A549 (cell line): ENCODE measurements at regions not wholly inside any gene's neighbourhood (a gene's known extent, or its start where the extent isn't known, plus 50 kb on each side); places are given as distances from the start of the nearest gene placed in this dataset.

Source experiments
- ATAC-seq, 2 experiments: fragments of 200-7000 bp in 1 of 2; fragments of >200 bp in 1 of 2; cut with Nextera tagmentation in 1 of 2; cut with Tn5 transposase in 1 of 2; 3 replicates each; pipeline versions ENCODE4 v1.8.0 to v1.9.1; 2018 to 2020; ENCODE audit warnings: mild to moderate bottlenecking in 1 of 2, moderate library complexity in 1 of 2
- CTCF ChIA-PET: fragments of 300-600 bp; sonication (Branson Sonifier 250); formaldehyde crosslinking; extraction: SDS; loops from one replicate; lab custom pipeline; 2021; ENCODE audit warnings: antibody characterized with exemption, inconsistent platforms; lab: Yijun Ruan, JAX
- POLR2A ChIA-PET: fragments of 350-600 bp; formaldehyde crosslinking; extraction: SDS; loops from one replicate; lab custom pipeline; 2021; ENCODE audit warnings: antibody characterized with exemption, inconsistent platforms; lab: Yijun Ruan, JAX
- DNase-seq, 2 experiments: peaks; one replicate each; pipeline versions ENCODE4 v3.0.0 to v3.0.0-alpha.2; 2011 to 2016; ENCODE audit warnings: low read depth in 1 of 2, low spot score in 1 of 2
- FAIRE-seq: peaks from 2 replicates; lab custom pipeline; 2011; peaks lifted over from hg19 to GRCh38; lab: Jason Lieb, UNC
- H3K27ac ChIP-seq, 2 experiments: fragments of >200 bp; sonication (Bioruptor Twin); formaldehyde crosslinking; 3 replicates each; pipeline ENCODE4 v1.5.1; 2016 to 2017
- H3K4me1 ChIP-seq: fragments of >200 bp; sonication (Bioruptor Twin); formaldehyde crosslinking; 3 replicates; pipeline ENCODE4 v1.6.1; 2016
- H3K4me2 ChIP-seq: fragments of >200 bp; sonication (Bioruptor Twin); formaldehyde crosslinking; 3 replicates; pipeline ENCODE4 v1.6.1; 2016
- H3K4me3 ChIP-seq: fragments of >200 bp; sonication (Bioruptor Twin); formaldehyde crosslinking; 3 replicates; pipeline ENCODE4 v1.5.1; 2016
- H3K9me3 ChIP-seq: fragments of >200 bp; sonication (Bioruptor Twin); formaldehyde crosslinking; 3 replicates; pipeline ENCODE4 v1.6.1; 2016
- BHLHE40 ChIP-seq: IDR thresholded peaks from 2 replicates; pipeline ENCODE4 v1.6.1; 2012; ENCODE audit warnings: low read depth, low read length, inconsistent platforms
- EHF ChIP-seq: fragments of 250-450 bp; sonication (Bioruptor Pico); IDR thresholded peaks from 2 replicates; pipeline ENCODE4 v1.5.0; 2020; ENCODE audit warnings: mild to moderate bottlenecking
- EHMT2 ChIP-seq: fragments of 200-600 bp; sonication (generic); IDR thresholded peaks from 2 replicates; pipeline ENCODE4 v1.6.1; 2016; ENCODE audit warnings: antibody characterized with exemption, low read depth, mild to moderate bottlenecking, moderate library complexity
- EP300 ChIP-seq, 2 experiments: fragments of >200 bp; sonication (Bioruptor Twin); formaldehyde crosslinking; IDR thresholded peaks; 2 replicates in 1 of 2; 3 replicates in 1 of 2; pipeline ENCODE4 v1.6.1; 2016 to 2017
- HDAC2 ChIP-seq: fragments of 200-600 bp; sonication (generic); IDR thresholded peaks from 2 replicates; pipeline ENCODE4 v1.6.1; 2016
- HEYL ChIP-seq: fragments of 250-450 bp; sonication (Bioruptor Pico); IDR thresholded peaks from 2 replicates; pipeline ENCODE4 v1.8.0; 2021; ENCODE audit warnings: mild to moderate bottlenecking, moderate library complexity
- HOXB13 ChIP-seq: fragments of 250-450 bp; sonication (Bioruptor Pico); IDR thresholded peaks from 2 replicates; pipeline ENCODE4 v1.5.0; 2020; ENCODE audit warnings: low read depth, mild to moderate bottlenecking, moderate library complexity
- HOXB5 ChIP-seq: fragments of 250-450 bp; sonication (Bioruptor Pico); IDR thresholded peaks from 2 replicates; pipeline ENCODE4 v1.5.0; 2020; ENCODE audit warnings: mild to moderate bottlenecking, moderate library complexity
- JUNB ChIP-seq: fragments of >200 bp; sonication (Bioruptor Twin); formaldehyde crosslinking; IDR thresholded peaks from 2 replicates; pipeline ENCODE4 v1.6.1; 2016
- MAFK ChIP-seq: fragments of 450-650 bp; IDR thresholded peaks from 2 replicates; pipeline ENCODE4 v1.6.1; 2014; ENCODE audit not compliant: partially characterized antibody
- MAZ ChIP-seq: fragments of 150-350 bp; IDR thresholded peaks from 2 replicates; pipeline ENCODE4 v1.6.1; 2014; ENCODE audit warnings: antibody characterized with exemption, low read depth, low read length, borderline replicate concordance
- MYC ChIP-seq: IDR thresholded peaks from 2 replicates; pipeline ENCODE4 v1.6.1; 2012; ENCODE audit warnings: mild to moderate bottlenecking, inconsistent platforms, low read length, improper control_type of control experiment, borderline replicate concordance
- NPAS2 ChIP-seq: fragments of 250-450 bp; sonication (Bioruptor Pico); IDR thresholded peaks from 2 replicates; pipeline ENCODE4 v1.8.0; 2022; ENCODE audit warnings: mild to moderate bottlenecking, moderate library complexity, borderline replicate concordance
- PBX3 ChIP-seq: IDR thresholded peaks from 2 replicates; pipeline ENCODE4 v1.6.1; 2012
- POLR2A ChIP-seq: IDR thresholded peaks from 2 replicates; pipeline ENCODE4 v1.6.1; 2012; ENCODE audit warnings: mild to moderate bottlenecking, low read length
- RAD21 ChIP-seq, 2 experiments: fragments of >200 bp in 1 of 2; sonication (Bioruptor Twin) in 1 of 2; formaldehyde crosslinking in 1 of 2; IDR thresholded peaks in 1 of 2; conservative IDR thresholded peaks in 1 of 2; 2 replicates in 1 of 2; 3 replicates in 1 of 2; pipeline ENCODE4 v1.6.1; 2012 to 2018; ENCODE audit warnings: inconsistent platforms in 1 of 2
- RARB ChIP-seq: fragments of 250-450 bp; sonication (Bioruptor Pico); IDR thresholded peaks from 2 replicates; pipeline ENCODE4 v1.8.0; 2021; ENCODE audit warnings: mild to moderate bottlenecking, moderate library complexity
- RCOR1 ChIP-seq: fragments of 150-350 bp; IDR thresholded peaks from 2 replicates; pipeline ENCODE4 v1.6.1; 2014; ENCODE audit warnings: antibody characterized with exemption, low read length, low read depth
- RFX5 ChIP-seq: fragments of 450-650 bp; IDR thresholded peaks from 2 replicates; pipeline ENCODE4 v1.7.1; 2014; ENCODE audit warnings: antibody characterized with exemption, mild to moderate bottlenecking, moderate library complexity
- SMC3 ChIP-seq: fragments of >200 bp; sonication (Bioruptor Twin); formaldehyde crosslinking; IDR thresholded peaks from 3 replicates; pipeline ENCODE4 v1.6.1; 2018; ENCODE audit warnings: inconsistent platforms
- SREBF2 ChIP-seq: fragments of 450-650 bp; IDR thresholded peaks from 2 replicates; pipeline ENCODE4 v1.6.1; 2014; ENCODE audit warnings: mild to moderate bottlenecking, moderate library complexity
- ZFP36 ChIP-seq: fragments of 450-650 bp; IDR thresholded peaks from 2 replicates; pipeline ENCODE4 v1.6.1; 2014; ENCODE audit warnings: borderline replicate concordance; ENCODE audit not compliant: partially characterized antibody
- ZSCAN20 ChIP-seq: fragments of 250-450 bp; sonication (Bioruptor Pico); IDR thresholded peaks from 2 replicates; pipeline ENCODE4 v1.8.0; 2022; ENCODE audit warnings: mild to moderate bottlenecking, moderate library complexity
- WGBS: methylation state at CpG from one replicate; pipeline ENCODE4 v1.1.6; 2017; ENCODE audit errors: missing lambda C conversion rate; 5-methylcytosine and 5-hydroxymethylcytosine counted together
- TF ChIP-seq, protein P1 (sequence below): fragments of 250-450 bp; sonication (Bioruptor Pico); IDR thresholded peaks from 2 replicates; pipeline ENCODE4 v1.5.0; 2020; ENCODE audit warnings: low read depth, mild to moderate bottlenecking, moderate library complexity
- TF ChIP-seq, protein P2 (sequence below): fragments of 250-450 bp; sonication (Bioruptor Pico); IDR thresholded peaks from 2 replicates; pipeline ENCODE4 v1.5.0; 2021; ENCODE audit warnings: mild to moderate bottlenecking, moderate library complexity, borderline replicate concordance
- TF ChIP-seq, protein P3 (sequence below): fragments of >200 bp; sonication (Bioruptor Twin); formaldehyde crosslinking; IDR thresholded peaks from 2 replicates; pipeline ENCODE4 v1.6.1; 2016

- no peak overlapping the region for H3K4me3 ChIP-seq
- ChIA-PET CTCF (no interaction called here), POLR2A (no interaction called here)
- 20% methylated on average over 3 of the region's 3 CpGs for WGBS
- no peak for DNase-seq
- FAIRE-seq, result no peak
- no peaks in the 10 kb centered on the region for H3K4me1 ChIP-seq
- H3K4me2 ChIP-seq, result no peak overlapping the region
- ATAC-seq, result no peak
- no peak overlapping the region for H3K27ac ChIP-seq
- TF ChIP-seq EHMT2, result no peak
- no peak for TF ChIP-seq HDAC2
- TF ChIP-seq, protein P1, sequence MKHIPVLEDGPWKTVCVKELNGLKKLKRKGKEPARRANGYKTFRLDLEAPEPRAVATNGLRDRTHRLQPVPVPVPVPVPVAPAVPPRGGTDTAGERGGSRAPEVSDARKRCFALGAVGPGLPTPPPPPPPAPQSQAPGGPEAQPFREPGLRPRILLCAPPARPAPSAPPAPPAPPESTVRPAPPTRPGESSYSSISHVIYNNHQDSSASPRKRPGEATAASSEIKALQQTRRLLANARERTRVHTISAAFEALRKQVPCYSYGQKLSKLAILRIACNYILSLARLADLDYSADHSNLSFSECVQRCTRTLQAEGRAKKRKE (CRISPR knock-in tag), result no peak
- TF ChIP-seq, protein P2, sequence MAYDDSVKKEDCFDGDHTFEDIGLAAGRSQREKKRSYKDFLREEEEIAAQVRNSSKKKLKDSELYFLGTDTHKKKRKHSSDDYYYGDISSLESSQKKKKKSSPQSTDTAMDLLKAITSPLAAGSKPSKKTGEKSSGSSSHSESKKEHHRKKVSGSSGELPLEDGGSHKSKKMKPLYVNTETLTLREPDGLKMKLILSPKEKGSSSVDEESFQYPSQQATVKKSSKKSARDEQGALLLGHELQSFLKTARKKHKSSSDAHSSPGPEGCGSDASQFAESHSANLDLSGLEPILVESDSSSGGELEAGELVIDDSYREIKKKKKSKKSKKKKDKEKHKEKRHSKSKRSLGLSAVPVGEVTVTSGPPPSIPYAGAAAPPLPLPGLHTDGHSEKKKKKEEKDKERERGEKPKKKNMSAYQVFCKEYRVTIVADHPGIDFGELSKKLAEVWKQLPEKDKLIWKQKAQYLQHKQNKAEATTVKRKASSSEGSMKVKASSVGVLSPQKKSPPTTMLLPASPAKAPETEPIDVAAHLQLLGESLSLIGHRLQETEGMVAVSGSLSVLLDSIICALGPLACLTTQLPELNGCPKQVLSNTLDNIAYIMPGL, result no peak
- no peak for TF ChIP-seq JUNB
- no peak for TF ChIP-seq HOXB13 (CRISPR knock-in tag)
- TF ChIP-seq SREBF2, result no peak
- TF ChIP-seq EHF (CRISPR knock-in tag), result no peak
- TF ChIP-seq POLR2A, result no peak
- TF ChIP-seq PBX3, result no peak
- TF ChIP-seq HEYL (CRISPR knock-in tag), result no peak
- no peak for TF ChIP-seq RFX5
- H3K9me3 ChIP-seq, result no peaks in the 10 kb centered on the region
Measured at GRCh38 chrX:28312965-28313364, 274.3 kb upstream of the IL1RAPL1 start.

DNA sequence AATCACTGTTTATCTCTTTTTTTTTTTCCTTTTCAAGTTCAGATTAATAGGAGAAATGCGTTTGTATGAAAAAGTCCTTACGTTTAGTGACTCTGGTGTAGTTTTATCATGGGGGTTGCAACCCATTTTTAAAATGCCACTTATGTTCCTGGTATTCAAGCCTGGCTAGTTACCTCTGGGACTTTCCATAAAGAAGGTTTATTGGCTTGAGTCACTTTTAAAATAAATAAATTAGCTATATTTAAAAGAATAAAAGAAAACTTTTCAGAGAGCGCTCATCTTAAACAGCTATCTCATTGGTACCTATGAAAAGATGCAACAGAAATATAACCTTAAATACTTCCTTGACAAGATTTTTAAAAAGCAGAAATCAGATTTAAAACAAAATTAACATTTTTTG, 275.0 kb upstream of the IL1RAPL1 start:
- DNase-seq (no peak), ATAC-seq (no peak), FAIRE-seq (no peak)
- POLR2A ChIA-PET, result no interaction called here
- Histone ChIP-seq H3K27ac (no peak overlapping the region), H3K4me3 (no peak overlapping the region), H3K9me3 (no peaks in the 10 kb centered on the region), H3K4me1 (no peaks in the 10 kb centered on the region), H3K4me2 (no peak overlapping the region)
- CTCF ChIA-PET, result interaction anchor here (0.7 kb wide), 1 partner anchor 33 kb away, joined by 4 read pairs; no protein-coding TSS in a partner anchor
- 38% methylated on average over 3 of the region's 3 CpGs for WGBS
- TF ChIP-seq HOXB5 (no peak), BHLHE40 (no peak), MAFK (no peak), RCOR1 (no peak), NPAS2 (CRISPR knock-in tag) (no peak), MYC (no peak), RAD21 (conservative IDR thresholded peaks at IDR 0.05 in 1 of 2, IDR thresholded peaks at IDR 0.05 in 1 of 2) (no peak), ZFP36 (no peak), RARB (CRISPR knock-in tag) (no peak), ZSCAN20 (CRISPR knock-in tag) (no peak), MAZ (no peak), EP300 (IDR thresholded peaks at IDR 0.05) (no peak), SMC3 (no peak)
- TF ChIP-seq, protein P3, sequence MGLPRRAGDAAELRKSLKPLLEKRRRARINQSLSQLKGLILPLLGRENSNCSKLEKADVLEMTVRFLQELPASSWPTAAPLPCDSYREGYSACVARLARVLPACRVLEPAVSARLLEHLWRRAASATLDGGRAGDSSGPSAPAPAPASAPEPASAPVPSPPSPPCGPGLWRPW, result no peak
- TF ChIP-seq, protein P2, result no peak
